ENCODE measurements at regions not wholly inside any gene's neighbourhood (a gene's known extent, or its start where the extent isn't known, plus 50 kb on each side); places are given as distances from the start of the nearest gene placed in this dataset.

GRCh38 chr4:89491761-89492160 is 184.2 kb upstream of the GPRIN3 start:
- TF ChIP-seq CTCF (IDR thresholded peaks at IDR 0.05; ENCODE audit: insufficient read depth, low read length) (no peak), POLR2AphosphoS5 (IDR thresholded peaks at IDR 0.05; ENCODE audit: low read depth) (no peak)

All from HL-60 (cell line).